HG02943 (cell line): ENCODE measurements at regions not wholly inside any gene's neighbourhood (a gene's known extent, or its start where the extent isn't known, plus 50 kb on each side); places are given as distances from the start of the nearest gene placed in this dataset.
"Not testable (repeated sequence)": the region's sequence is repeated elsewhere in the genome, so short reads cannot be mapped to it uniquely, and the experiment has no call there.

Source experiments
- ATAC-seq: cut with Tn5 transposase; IDR thresholded peaks from one replicate; pipeline ENCODE4 v1.9.1; 2021; ENCODE audit warnings: mild to moderate bottlenecking, low read depth, moderate library complexity; ENCODE audit not compliant: unreplicated experiment

DNA sequence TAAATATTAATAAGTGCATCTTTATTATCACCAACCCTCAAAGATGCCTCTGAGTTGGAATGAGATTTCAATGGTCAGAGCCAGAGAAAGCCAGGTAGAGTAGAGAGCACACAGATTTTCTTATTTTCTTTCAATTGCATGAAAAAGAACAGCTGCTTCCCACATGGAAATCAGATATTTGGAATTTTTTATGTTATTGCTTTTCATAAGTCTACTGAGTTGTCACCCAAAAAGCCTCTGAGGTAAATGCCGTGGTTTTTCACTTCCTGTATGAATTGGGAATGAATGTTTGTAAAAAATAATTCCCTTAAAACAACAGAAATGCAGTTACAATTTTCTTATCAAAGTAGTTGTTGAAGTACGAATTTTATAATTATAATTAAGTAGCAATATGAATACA is 563.1 kb downstream of the RFPL4B start:
- ATAC-seq: no peak

DNA sequence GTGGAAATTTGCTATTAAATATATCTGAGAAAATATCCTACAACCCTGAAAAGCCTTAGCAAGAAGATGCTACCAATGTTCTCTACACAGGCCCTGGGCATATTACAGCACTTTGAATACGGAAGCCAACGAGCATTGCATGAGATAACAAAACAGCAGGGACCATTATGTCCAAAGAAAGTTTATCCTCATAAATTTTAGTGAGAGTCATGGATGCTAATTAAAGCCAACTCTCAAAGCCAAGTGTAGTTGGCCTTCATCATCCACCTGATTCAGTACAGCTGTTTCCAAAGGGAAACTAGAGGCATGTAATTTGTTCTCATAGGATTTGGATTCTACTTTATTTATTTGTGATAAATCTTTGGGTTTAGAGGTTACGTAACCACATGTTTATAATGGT is 564.8 kb downstream of the RFPL4B start:
- no peak for ATAC-seq

DNA sequence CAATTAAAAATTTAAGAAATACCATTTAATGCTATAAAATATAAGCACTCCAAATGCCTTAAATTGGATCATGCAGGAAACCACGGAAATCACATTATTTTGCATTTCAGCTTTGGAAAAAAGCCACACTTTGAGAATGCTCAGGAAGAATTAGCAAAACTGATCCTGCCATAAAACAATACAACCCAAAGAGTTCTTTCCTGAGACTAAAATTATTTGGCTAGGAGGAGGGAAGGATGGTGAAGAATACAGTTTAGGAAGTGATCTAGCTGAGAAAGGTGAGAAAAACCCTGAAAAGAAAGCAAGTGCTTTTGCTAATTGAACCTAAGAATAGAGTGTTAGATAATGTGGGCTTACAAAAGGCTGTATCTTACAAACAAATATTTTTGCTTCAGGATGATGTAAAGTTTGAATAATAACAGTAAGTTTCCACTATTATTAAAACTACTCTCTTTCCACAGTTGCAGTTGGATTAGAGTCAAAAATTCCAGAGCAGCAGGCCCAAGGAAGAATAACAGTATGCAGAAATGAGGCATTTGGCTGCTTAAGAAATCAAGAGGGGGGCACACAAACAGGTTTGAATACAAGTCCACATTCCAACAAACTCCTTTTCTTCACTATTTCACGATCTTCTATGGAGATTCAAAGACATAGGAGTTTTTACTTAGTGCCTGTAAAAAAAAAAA is 565.4 kb downstream of the RFPL4B start:
- ATAC-seq: no peak

DNA sequence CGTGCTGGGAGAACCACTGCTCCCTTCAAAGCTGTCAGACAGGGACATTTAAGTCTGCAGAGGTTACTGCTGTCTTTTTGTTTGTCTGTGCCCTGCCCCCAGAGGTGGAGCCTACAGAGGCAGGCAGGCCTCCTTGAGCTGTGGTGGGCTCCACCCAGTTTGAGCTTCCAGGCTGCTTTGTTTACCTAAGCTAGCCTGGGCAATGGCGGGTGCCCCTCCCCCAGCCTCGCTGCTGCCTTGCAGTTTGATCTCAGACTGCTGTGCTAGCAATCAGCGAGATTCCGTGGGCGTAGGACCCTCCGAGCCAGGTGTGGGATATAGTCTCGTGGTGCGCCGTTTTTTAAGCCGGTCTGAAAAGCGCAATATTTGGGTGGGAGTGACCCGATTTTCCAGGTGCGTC is 572.6 kb downstream of the RFPL4B start:
- not testable (repeated sequence) for ATAC-seq

DNA sequence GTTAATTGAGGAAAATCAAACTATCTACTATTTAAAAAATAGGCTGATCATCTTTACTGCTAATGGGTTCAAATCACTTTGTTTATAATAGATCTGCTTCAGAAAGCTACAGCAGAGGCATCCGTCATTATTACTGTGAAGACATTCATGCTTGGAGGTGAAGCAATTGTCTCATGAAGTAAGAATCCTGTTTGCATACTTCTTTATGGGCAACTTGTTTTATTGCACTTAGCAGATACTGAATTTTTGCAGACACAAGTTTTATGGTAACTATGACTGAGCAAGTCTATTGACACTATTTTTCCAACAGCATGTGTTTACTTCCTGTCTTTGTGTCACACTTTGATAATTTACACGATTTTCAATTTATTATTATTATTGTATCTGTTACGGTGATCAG is 573.9 kb downstream of the RFPL4B start:
- ATAC-seq: no peak

DNA sequence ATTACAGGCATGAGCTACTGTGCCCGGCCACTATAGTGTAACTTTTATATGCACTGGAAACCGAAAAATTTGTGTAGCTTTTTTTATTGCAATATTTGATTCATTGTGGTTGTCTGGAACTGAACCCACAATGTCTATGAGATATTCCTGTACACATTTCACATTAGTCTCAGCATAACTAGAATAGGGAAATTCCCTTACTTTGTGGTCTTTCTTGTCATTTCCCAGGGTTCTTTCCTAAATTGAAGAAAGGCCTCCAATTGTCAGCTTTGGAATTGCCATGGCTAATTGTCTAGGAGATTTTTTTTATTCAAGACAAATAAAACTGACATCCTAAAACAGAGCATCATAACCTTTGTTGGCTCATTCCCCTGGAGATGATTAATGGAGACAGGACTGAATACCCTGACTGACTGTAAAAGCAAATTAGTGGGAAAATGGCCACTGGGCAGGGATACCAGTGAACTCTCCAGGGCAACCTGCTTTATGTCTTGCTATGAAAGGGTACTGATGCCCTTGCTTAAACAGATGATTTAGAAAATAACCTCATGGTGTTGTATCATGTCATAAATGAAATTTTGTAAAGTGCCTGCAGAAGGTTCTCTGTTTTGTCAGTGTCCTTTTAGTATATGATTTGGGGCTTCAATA is 576.9 kb downstream of the RFPL4B start:
- no peak for ATAC-seq

DNA sequence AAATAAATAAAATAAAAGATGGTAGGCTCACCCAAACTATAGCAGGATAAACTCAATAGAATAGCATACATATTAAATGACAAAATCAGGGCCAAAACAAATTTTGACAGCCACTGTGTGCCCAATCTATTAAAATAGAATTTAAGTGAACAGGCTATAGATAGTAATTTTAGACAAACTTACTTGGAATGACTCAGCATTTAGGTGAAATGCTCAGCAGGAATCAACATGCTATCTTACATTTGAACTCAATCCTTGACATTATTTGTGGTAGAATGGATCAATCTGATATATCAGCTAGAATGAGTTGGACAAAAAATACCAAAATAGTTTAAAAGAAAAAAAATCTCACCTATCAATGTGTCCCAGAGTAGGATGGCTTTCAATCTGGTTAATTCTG is 578.6 kb downstream of the RFPL4B start:
- no peak for ATAC-seq

DNA sequence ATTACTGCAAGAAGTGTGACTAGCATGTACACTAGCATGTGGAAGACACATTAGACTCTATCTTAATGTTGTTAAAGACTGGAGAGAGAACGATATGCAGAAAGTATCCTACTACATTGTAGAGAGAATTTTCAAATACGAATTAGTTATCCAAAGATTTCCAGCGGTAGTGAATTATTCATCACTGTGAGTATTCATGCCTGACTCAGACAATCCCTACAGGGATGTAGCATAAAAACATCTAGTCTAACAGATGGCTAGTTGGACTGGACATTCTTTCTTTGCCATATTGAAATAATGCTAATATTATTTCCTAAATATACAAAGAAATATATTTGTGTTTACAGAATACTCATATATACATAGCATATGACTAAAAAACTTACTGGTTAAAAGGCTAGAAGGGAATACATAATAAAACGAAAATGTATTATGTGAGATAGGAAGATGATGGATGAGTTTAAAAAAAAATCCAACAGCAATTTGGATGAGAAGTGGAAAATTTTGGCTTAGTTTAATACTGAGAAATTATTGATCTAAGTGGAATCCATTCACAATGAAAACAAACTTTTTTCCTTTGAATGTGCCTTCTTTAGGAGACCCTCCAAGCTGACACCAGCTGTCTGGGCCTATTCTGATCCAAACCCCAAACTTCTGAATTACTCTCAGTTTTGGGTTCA is 580.7 kb downstream of the RFPL4B start:
- ATAC-seq: no peak

DNA sequence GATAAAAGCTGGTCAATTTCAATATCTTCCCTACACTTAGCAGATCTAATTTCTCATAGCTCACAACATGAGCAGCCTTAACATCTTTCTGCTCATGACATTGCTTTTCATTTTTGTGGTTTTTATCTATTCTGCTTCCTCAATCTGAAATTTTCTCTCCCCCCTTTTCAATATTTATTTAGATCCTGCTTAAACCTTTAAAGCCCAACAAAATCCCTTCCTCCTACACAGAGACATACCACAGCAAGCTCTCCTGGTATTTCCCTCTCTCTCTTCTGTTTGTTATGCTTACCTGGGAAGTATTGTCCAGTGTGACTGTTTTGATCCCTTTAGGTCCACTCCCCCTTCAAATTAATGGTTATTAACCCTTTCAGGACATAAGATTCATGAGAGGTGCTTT is 582.5 kb downstream of the RFPL4B start:
- no peak for ATAC-seq

DNA sequence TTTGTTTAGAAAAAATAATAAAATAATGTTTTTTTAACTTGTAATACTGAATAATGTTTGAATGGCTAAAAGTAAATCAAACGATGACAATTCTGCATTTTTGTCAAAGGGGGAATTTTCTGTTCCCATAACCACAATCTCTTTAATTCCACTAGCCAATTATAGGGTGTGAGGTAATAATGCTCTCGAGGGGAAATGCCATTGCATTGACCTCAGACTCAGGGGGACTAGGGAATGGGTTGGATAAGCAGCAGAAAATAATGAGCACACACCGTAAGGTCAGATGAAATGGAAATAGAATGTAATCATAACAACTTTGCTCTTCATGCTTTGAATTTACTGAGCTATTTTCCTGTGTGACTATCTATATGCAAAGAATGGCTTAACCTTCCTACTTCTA is 584.7 kb downstream of the RFPL4B start:
- no peak for ATAC-seq

DNA sequence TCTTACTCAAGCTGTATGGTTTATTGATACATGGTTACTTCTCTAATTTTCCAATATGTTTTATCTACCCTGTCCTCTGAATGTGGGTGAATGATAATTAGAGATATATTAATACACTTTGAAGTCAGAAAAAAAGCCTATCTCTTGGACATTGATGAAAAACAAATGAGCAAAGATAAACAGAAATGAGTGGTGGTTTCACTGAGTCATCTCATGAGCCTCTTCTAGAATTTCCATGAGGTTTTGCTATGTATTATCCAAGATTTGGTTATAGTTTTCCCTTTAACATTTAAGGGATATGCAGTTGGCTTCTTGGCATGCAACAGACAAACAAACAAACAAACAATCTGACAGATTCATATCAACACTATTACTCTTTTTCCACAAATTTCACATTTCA is 586.8 kb downstream of the RFPL4B start:
- ATAC-seq: no peak

DNA sequence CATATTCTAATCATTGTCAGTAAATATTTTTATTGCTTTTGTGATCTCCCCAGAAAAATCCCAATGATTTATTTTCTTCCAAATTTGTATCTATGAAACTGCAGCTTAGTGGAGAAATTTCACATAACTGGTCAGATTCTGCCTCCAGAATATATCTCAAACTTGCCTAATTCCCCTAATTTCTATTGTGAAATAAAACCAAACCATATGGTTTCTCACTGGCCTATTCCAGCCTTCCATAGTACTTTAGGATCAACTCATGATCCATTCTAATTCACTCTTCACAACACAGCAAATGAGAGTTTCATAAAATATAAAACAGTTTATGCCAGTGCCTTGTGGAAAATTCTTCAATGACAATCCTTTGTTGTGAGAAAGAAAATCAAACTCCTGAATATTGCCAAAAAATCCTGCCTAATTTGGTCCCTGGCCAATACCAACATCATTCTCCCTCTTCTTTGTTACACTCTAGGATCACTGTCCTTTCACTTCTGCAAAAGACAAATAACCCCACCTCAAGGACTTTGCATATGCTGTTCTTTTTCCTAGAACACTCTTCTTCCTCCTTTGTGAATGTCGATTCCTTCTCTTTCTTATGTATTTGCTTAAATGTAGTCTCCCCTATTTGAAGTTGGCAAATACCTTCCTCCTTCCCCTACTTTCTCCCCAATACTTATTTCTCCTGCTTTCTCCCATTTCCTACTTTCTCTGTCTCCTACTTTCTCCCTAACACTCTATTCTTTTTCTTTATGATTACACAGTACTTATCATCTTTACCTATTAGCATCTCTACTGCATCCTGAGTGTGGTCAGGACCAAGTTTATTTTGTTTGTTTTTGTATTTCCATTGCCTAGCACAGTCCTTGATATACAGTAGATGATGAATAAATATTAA is 587.5 kb downstream of the RFPL4B start:
- no peak for ATAC-seq

DNA sequence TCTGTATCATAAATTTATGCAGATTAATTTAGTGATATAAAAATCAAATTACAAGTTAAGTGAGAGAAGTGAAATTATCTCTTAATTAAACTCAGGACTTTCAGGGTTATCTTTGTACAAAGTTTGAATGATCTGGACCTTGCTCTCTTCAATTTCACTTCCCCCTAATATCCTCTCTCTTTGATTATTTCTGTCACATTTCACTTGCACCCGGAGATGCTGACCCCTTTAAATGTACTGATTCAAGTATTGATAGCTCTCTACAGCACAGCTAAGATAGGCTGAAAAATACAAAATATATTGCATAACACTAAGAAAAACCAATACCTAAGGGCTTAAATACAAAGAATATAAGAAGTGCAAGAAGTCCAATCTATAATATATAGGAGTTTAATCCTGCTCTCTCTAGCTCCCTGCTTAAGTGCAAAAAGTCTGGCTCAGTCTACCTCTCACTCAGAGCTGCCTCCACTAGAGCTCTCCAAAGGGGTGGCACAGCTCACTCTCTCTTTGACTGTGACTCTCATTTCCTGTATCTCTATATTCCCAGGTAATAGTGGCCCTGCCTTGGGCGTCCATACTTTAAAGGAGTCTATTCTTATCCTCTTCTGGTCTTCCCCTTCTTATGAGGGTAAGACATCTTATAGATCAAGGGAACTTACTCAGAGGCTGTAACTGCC is 588.4 kb downstream of the RFPL4B start:
- ATAC-seq: no peak

DNA sequence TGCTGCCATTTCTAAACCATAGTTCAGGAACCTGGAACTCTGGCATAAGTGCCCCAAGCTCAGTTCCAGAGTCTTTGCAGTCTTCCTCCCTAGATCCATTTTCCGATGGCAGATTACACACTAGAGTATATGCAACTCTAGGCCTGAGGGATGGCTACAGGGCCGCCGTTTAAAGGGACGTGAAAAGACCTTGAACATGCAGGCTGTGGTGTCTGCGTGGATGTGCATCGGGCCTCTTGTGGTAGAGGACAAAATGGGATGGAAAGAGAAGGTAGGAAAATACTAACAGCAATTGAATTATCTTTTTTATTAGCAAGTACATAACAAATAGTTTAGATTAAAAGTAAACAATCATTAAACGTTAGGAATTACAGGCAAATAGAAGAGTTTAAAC is 588.9 kb downstream of the RFPL4B start:
- ATAC-seq: no peak

DNA sequence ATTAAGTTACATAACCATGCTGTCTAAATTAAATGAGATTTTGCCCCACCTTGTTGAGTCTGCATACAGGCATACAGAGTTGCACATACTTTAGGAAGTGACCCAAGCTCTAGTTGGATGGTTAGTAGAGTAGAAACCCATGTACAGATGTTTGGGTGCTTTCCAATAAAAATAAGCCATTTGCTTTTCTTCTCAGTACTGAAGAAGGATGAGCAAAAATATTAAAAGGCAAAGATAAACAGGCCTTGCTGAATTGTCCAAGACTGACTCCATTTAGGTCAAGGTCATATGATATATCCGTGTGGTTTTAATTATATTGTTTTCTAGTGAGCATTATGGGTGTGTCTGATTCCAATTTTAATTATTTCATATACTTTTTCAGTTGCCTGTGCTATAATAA is 589.4 kb downstream of the RFPL4B start:
- no peak for ATAC-seq

DNA sequence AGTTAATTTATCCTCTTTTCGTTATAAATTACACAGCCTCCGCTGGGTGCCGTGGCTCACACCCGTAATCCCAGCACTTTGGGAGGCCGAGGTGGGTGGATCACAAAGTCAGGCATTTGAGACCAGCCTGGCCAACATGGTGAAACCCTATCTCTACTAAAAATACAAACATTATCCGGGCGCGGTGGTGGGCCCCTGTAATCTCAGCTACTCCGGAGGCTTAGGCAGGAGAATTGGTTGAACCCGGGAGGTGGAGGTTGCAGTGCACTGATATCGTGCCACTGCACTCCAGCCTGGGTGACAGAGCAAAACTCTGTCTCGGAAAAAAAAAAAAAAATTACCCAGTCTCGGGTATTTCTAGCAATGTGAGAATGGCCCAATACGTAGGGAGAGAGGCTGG is 590.6 kb downstream of the RFPL4B start:
- not testable (repeated sequence) for ATAC-seq

DNA sequence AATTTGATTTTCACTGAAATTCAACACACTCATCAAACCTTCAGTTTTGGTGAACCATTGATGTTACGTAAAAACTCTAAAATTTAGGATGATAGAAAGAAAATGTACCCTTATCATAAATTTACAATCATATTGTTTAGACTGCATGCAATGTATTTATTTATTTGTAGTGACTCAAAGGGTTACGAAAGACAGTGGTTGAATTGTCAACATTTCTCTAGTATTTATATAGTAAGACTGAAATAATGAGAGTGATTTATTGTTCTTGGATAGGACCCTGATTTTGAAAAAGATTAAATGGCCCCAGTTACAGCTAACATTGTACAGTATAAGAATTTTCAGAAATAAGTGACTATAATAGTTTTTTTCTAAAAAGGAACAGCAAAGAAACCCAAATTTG is 591.5 kb downstream of the RFPL4B start:
- no peak for ATAC-seq

DNA sequence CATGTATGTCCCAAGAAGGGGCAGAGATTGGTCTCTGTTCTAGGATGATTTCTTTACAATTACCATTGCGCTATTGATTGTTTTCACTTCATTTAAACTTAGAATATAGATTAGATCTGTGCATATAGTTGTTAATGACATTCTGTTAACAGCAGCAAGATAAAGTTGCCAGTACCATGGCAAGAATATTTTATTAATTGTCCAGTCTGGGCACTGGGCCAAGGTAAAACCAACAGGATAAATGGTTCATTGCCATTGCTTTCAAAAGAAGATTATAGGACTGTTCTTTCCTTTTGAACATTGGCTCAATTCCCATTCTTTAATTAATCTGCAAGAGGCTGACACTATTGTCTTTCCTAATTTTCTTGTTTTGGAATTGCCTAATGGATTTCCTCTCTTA is 592.4 kb downstream of the RFPL4B start:
- ATAC-seq: no peak

DNA sequence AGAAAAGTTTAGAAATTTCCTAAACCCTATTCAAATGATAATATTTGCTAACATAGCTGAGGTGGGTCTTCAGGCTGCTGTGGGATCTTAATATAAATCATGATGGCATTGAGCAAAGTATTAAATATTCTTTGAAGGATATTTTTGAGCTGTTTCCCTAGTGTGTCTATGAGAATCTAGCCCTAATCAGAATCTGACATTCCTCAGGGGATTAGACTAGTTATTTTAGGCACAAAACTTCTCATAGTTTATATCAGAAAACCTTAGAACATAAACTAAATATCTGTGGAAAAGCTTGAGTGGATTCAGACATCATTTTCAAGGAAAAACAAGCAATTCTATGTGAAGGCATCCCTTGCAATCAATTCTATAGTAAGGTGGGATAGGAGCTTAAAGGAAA is 594.5 kb downstream of the RFPL4B start:
- ATAC-seq: no peak

DNA sequence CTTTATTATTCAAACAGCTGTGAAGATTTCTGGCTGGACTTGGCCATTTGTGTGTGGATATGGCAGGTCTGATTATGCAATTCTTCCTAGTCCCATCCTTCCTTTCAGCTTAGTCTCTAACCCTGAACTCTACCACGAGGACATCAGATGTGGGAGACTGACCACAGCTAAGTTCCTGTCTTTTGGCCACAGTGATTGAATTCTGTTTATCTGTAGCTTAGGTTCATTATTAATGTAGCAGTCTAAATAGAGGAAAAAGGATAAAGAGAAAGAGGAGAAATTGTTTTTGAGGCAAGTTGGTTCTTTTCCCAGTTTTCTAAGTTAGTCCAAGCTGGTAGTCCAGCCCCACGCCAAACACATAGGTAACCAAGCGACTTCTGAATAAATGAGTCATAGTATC is 598.9 kb downstream of the RFPL4B start:
- no peak for ATAC-seq
